BJ (cell line): ENCODE measurements at regions not wholly inside any gene's neighbourhood (a gene's known extent, or its start where the extent isn't known, plus 50 kb on each side); places are given as distances from the start of the nearest gene placed in this dataset.
"Not testable (repeated sequence)": the region's sequence is repeated elsewhere in the genome, so short reads cannot be mapped to it uniquely, and the experiment has no call there.

Experiments
- CTCF ChIA-PET: fragments of 350-600 bp; formaldehyde crosslinking; extraction: SDS; loops from one replicate; lab custom pipeline; 2021; ENCODE audit warnings: antibody characterized with exemption, inconsistent platforms; lab: Yijun Ruan, JAX
- POLR2A ChIA-PET: fragments of 300-600 bp; sonication (Branson Sonifier 250); formaldehyde crosslinking; extraction: SDS; loops from one replicate; lab custom pipeline; 2021; ENCODE audit warnings: antibody characterized with exemption; lab: Charles Lee
- DNase-seq: peaks from one replicate; pipeline ENCODE4 v3.0.0-alpha.2; 2011; ENCODE audit warnings: low read depth
- H3K27me3 ChIP-seq: 2 replicates; pipeline ENCODE4 v1.6.0; 2011; ENCODE audit warnings: low read length; ENCODE audit not compliant: control insufficient read depth, insufficient read depth
- H3K36me3 ChIP-seq: 2 replicates; pipeline ENCODE4 v1.5.1; 2011; ENCODE audit warnings: low read length; ENCODE audit not compliant: control insufficient read depth, insufficient read depth
- H3K4me3 ChIP-seq: 2 replicates; pipeline ENCODE4 v1.5.1; 2011; ENCODE audit warnings: low read depth, mild to moderate bottlenecking, control low read depth, low read length
- CTCF ChIP-seq: IDR thresholded peaks from 2 replicates; pipeline ENCODE4 v1.5.1; 2011; ENCODE audit warnings: low read depth, mild to moderate bottlenecking, control low read depth, inconsistent platforms, low read length, moderate library complexity; ENCODE audit not compliant: insufficient read depth

GRCh38 chr2:83994633-83995179 is 464.4 kb downstream of the SUCLG1 start:
- ChIA-PET CTCF (no interaction called here), POLR2A (no interaction called here)
- no peaks in the 10 kb centered on the region for H3K36me3 ChIP-seq
- H3K4me3 ChIP-seq = no peak overlapping the region
- TF ChIP-seq CTCF = no peak
- DNase-seq = no peak
- H3K27me3 ChIP-seq = no peaks in the 10 kb centered on the region

- POLR2A ChIA-PET = no interaction called here
- Histone ChIP-seq H3K36me3 (no peaks in the 10 kb centered on the region), H3K27me3 (no peaks in the 10 kb centered on the region), H3K4me3 (no peak overlapping the region)
- CTCF ChIA-PET = no interaction called here
- DNase-seq = no peak
- TF ChIP-seq CTCF = no peak
Measured at GRCh38 chr2:83993873-83994632, 465.0 kb downstream of the SUCLG1 start.

- ChIA-PET POLR2A (no interaction called here), CTCF (no interaction called here)
- TF ChIP-seq CTCF = no peak
- H3K4me3 ChIP-seq = no peak overlapping the region
- DNase-seq = no peak
- H3K27me3 ChIP-seq = no peaks in the 10 kb centered on the region
- H3K36me3 ChIP-seq = no peaks in the 10 kb centered on the region
Measured at GRCh38 chr2:83991992-83992391, 467.1 kb downstream of the SUCLG1 start.

GRCh38 chr2:83990636-83991035 is 468.4 kb downstream of the SUCLG1 start:
- DNase-seq = no peak
- TF ChIP-seq CTCF = no peak
- Histone ChIP-seq H3K36me3 (no peaks in the 10 kb centered on the region), H3K4me3 (no peak overlapping the region), H3K27me3 (no peaks in the 10 kb centered on the region)
- POLR2A ChIA-PET = no interaction called here
- CTCF ChIA-PET = no interaction called here

GRCh38 chr2:83976628-83977027 is 482.5 kb downstream of the SUCLG1 start:
- H3K36me3 ChIP-seq, POLR2A ChIA-PET, H3K4me3 ChIP-seq, H3K27me3 ChIP-seq, CTCF ChIA-PET, DNase-seq: not testable (repeated sequence)

GRCh38 chr2:83972128-83972527 is 487.0 kb downstream of the SUCLG1 start:
- Histone ChIP-seq H3K27me3 (no peaks in the 10 kb centered on the region), H3K4me3 (no peak overlapping the region), H3K36me3 (no peaks in the 10 kb centered on the region)
- TF ChIP-seq CTCF = no peak
- DNase-seq = no peak
- ChIA-PET POLR2A (no interaction called here), CTCF (interaction anchor here (0.9 kb wide), 1 partner anchor 27 kb away, joined by 3 read pairs; no protein-coding TSS in a partner anchor)
